ENCODE measurements at regions not wholly inside any gene's neighbourhood (a gene's known extent, or its start where the extent isn't known, plus 50 kb on each side); places are given as distances from the start of the nearest gene placed in this dataset.

- TF ChIP-seq ZBTB26 (tag by site-specific recombination; optimal IDR thresholded peaks at IDR 0.05) (no peak), CTCF (tag by site-specific recombination; IDR thresholded peaks at IDR 0.05) (no peak), ZNF433 (tag by site-specific recombination; IDR thresholded peaks at IDR 0.05; ENCODE audit: low read depth) (no peak), ZNF148 (tag by site-specific recombination; IDR thresholded peaks at IDR 0.05; ENCODE audit: borderline replicate concordance) (no peak), ZNF449 (tag by site-specific recombination; IDR thresholded peaks at IDR 0.05) (no peak), IKZF3 (tag by site-specific recombination; IDR thresholded peaks at IDR 0.05) (no peak), PATZ1 (tag by site-specific recombination; IDR thresholded peaks at IDR 0.05) (no peak), ZNF830 (tag by site-specific recombination; IDR thresholded peaks at IDR 0.05; ENCODE audit: low read depth) (no peak), ZNF292 (tag by site-specific recombination; IDR thresholded peaks at IDR 0.05; ENCODE audit: borderline replicate concordance, low read depth) (no peak), ATF2 (tag by site-specific recombination; IDR thresholded peaks at IDR 0.05; ENCODE audit: low read depth) (no peak), REST (tag by site-specific recombination; IDR thresholded peaks at IDR 0.05) (no peak), ZBTB10 (tag by site-specific recombination; IDR thresholded peaks at IDR 0.05) (no peak)
These were observed 76.4 kb downstream of the GGTLC2 start for GRCh38 chr22:22720724-22721261.

Measured in HEK293 (cell line).